ENCODE measurements at regions not wholly inside any gene's neighbourhood (a gene's known extent, or its start where the extent isn't known, plus 50 kb on each side); places are given as distances from the start of the nearest gene placed in this dataset.

DNA sequence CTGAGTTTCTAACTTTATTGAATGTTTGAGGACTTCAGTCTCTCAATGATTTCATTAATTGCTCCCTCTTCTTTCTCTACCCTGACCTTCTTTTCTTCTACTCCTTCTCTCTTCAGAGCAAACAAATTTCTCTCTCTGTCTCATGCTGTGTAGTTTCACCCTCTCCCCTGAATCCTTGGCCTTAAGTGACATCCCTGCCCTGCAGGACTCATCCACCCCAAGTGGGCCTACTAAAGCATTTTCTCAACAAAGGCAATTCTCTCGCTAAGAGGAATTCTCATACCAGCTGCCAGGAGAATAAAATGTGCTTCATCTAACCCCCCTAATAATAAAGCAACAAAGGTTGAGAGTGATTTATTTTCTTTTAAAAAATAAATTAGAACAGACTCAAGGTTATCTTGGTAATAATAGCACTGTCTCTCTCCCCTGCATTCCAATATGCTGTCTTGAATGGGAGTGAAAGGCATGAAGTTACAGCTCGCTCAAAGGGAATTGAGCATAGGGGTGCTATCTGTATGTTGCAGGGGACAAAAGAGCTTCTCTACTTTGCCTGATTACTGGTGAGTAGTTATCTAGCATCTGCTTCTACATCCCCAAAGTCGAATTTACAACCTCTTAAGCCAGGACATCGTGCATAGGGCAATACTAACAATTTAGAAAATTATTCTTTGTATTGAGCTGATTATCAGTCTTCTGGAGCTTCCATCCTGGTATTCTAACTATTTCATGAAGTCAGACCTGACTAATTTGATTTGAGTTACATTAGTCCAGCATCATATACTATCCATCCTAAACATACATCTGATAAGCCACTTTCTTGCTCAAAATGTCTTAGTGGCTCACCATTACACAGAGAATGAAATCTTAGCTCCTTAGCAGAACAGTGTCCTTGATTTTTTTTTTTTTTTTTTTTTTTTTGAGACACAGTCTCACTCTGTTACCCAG is 76.9 kb upstream of the DNAJC19 start:
- H3K27ac ChIP-seq (ENCODE audit: control insufficient read depth, insufficient read depth, low read length), result no peak overlapping the region
- H3K9ac ChIP-seq (ENCODE audit: control insufficient read depth, extremely low read depth, insufficient read depth, low read length), result no peak overlapping the region
- no peaks in the 10 kb centered on the region for H3K79me2 ChIP-seq (ENCODE audit: control insufficient read depth, insufficient read depth, low read length)
- H3K9me1 ChIP-seq (ENCODE audit: control insufficient read depth, extremely low read depth, insufficient read depth, low read length), result no peaks in the 10 kb centered on the region
- DNase-seq (ENCODE audit: low read depth, low spot score), result no peak
- no peak for FAIRE-seq
- no peak overlapping the region for H3K4me2 ChIP-seq (ENCODE audit: control insufficient read depth, extremely low read depth, insufficient read depth, low read depth, low read length)
- dilution Hi-C loops (cut with MboI; ENCODE audit: extremely low pct_ligation_motif_present, low sequenced_read_pairs), result no loop called here
- no peak overlapping the region for H3K4me3 ChIP-seq (ENCODE audit: control insufficient read depth in 2 of 3, extremely low read depth in 1 of 3, insufficient read depth in 2 of 3, low read depth in 1 of 3, low read length in 3 of 3)
- H3K9me3 ChIP-seq (ENCODE audit: control insufficient read depth, low read depth, low read length), result no peaks in the 10 kb centered on the region
- no peaks in the 10 kb centered on the region for H3K27me3 ChIP-seq (ENCODE audit: control insufficient read depth, extremely low read depth, insufficient read depth, low read length)
- no peaks in the 10 kb centered on the region for H4K20me1 ChIP-seq (ENCODE audit: control insufficient read depth, extremely low read depth, insufficient read depth, low read length)
- H3K4me1 ChIP-seq (ENCODE audit: control insufficient read depth, extremely low read depth, insufficient read depth, low read length), result no peaks in the 10 kb centered on the region
- H3K36me3 ChIP-seq (ENCODE audit: control insufficient read depth in 2 of 2, extremely low read depth in 1 of 2, insufficient read depth in 2 of 2, low read length in 2 of 2), result no peaks in the 10 kb centered on the region
- no peak overlapping the region for H2AFZ ChIP-seq (ENCODE audit: control insufficient read depth, low read length)
- TF ChIP-seq, protein P1, sequence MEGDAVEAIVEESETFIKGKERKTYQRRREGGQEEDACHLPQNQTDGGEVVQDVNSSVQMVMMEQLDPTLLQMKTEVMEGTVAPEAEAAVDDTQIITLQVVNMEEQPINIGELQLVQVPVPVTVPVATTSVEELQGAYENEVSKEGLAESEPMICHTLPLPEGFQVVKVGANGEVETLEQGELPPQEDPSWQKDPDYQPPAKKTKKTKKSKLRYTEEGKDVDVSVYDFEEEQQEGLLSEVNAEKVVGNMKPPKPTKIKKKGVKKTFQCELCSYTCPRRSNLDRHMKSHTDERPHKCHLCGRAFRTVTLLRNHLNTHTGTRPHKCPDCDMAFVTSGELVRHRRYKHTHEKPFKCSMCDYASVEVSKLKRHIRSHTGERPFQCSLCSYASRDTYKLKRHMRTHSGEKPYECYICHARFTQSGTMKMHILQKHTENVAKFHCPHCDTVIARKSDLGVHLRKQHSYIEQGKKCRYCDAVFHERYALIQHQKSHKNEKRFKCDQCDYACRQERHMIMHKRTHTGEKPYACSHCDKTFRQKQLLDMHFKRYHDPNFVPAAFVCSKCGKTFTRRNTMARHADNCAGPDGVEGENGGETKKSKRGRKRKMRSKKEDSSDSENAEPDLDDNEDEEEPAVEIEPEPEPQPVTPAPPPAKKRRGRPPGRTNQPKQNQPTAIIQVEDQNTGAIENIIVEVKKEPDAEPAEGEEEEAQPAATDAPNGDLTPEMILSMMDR (optimal IDR thresholded peaks at IDR 0.05 in 1 of 3, IDR thresholded peaks at IDR 0.05 in 1 of 3, conservative IDR thresholded peaks at IDR 0.05 in 1 of 3; ENCODE audit: extremely low read depth in 1 of 3, insufficient read depth in 2 of 3, low read length in 3 of 3), result no peak
- no peak for TF ChIP-seq EZH2 (IDR thresholded peaks at IDR 0.05; ENCODE audit: low read length)

DNA sequence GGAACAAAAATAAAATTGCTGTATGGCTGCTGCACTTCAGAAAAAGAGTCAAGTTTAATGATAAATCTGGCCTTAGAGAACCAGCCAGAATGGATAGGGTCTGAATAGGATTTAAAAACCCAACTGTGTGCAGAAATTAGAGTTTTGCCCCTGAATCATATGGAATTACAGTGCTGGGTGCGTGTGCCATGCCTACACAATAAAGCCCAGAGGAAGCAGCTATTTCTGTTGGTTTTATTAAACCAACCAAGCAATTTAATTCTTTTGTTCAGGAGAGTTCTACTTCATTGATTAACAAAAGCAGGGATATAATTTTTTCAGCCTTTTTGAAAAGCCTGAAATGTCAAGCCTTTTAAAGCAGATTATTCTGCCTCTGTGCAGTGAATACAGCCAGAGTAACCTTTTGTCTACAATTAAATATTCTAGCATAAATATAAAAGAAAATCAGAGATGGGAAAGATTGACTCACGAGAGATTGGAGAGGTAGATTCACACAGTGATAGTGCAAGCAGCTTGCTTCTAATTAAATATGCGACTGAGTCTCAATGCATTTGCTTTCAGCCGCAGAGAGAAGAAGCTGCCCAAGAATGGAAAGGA is 66.7 kb upstream of the DNAJC19 start:
- no peak overlapping the region for H3K9ac ChIP-seq (ENCODE audit: control insufficient read depth, extremely low read depth, insufficient read depth, low read length)
- H3K4me2 ChIP-seq (ENCODE audit: control insufficient read depth, extremely low read depth, insufficient read depth, low read depth, low read length), result no peak overlapping the region
- H4K20me1 ChIP-seq (ENCODE audit: control insufficient read depth, extremely low read depth, insufficient read depth, low read length), result no peaks in the 10 kb centered on the region
- H3K4me1 ChIP-seq (ENCODE audit: control insufficient read depth, extremely low read depth, insufficient read depth, low read length), result no peaks in the 10 kb centered on the region
- TF ChIP-seq EZH2 (IDR thresholded peaks at IDR 0.05; ENCODE audit: low read length), result no peak
- TF ChIP-seq, protein P1 (optimal IDR thresholded peaks at IDR 0.05 in 1 of 3, IDR thresholded peaks at IDR 0.05 in 1 of 3, conservative IDR thresholded peaks at IDR 0.05 in 1 of 3; ENCODE audit: extremely low read depth in 1 of 3, insufficient read depth in 2 of 3, low read length in 3 of 3), result no peak
- DNase-seq (ENCODE audit: low read depth, low spot score), result no peak
- no peaks in the 10 kb centered on the region for H3K27me3 ChIP-seq (ENCODE audit: control insufficient read depth, extremely low read depth, insufficient read depth, low read length)
- no peaks in the 10 kb centered on the region for H3K9me1 ChIP-seq (ENCODE audit: control insufficient read depth, extremely low read depth, insufficient read depth, low read length)
- H3K36me3 ChIP-seq (ENCODE audit: control insufficient read depth in 2 of 2, extremely low read depth in 1 of 2, insufficient read depth in 2 of 2, low read length in 2 of 2), result no peaks in the 10 kb centered on the region
- no peak overlapping the region for H3K4me3 ChIP-seq (ENCODE audit: control insufficient read depth in 2 of 3, extremely low read depth in 1 of 3, insufficient read depth in 2 of 3, low read depth in 1 of 3, low read length in 3 of 3)
- H2AFZ ChIP-seq (ENCODE audit: control insufficient read depth, low read length), result no peak overlapping the region
- no peak overlapping the region for H3K27ac ChIP-seq (ENCODE audit: control insufficient read depth, insufficient read depth, low read length)
- dilution Hi-C loops (cut with MboI; ENCODE audit: extremely low pct_ligation_motif_present, low sequenced_read_pairs), result no loop called here
- no peaks in the 10 kb centered on the region for H3K79me2 ChIP-seq (ENCODE audit: control insufficient read depth, insufficient read depth, low read length)
- H3K9me3 ChIP-seq (ENCODE audit: control insufficient read depth, low read depth, low read length), result no peaks in the 10 kb centered on the region
- FAIRE-seq, result no peak
